H1 (cell line): ENCODE measurements at regions not wholly inside any gene's neighbourhood (a gene's known extent, or its start where the extent isn't known, plus 50 kb on each side); places are given as distances from the start of the nearest gene placed in this dataset.

Source experiments
- CTCF ChIA-PET: fragments of 300-600 bp; sonication (Branson Sonifier 250); formaldehyde crosslinking; loops from one replicate; lab custom pipeline; 2021; ENCODE audit not compliant: partially characterized antibody; lab: Charles Lee
- POLR2A ChIA-PET: fragments of 300-600 bp; sonication (Branson Sonifier 250); formaldehyde crosslinking; loops from one replicate; lab custom pipeline; 2021; ENCODE audit warnings: inconsistent platforms; ENCODE audit not compliant: partially characterized antibody; lab: Charles Lee
- DNase-seq, 2 experiments: peaks; one replicate each; pipeline versions ENCODE4 v3.0.0 to v3.0.0-alpha.2; 2010 to 2022; ENCODE audit warnings: low spot score in 2 of 2, low read depth in 1 of 2, mixed read lengths in 1 of 2
- FAIRE-seq: peaks from 2 replicates; lab custom pipeline; 2011; peaks lifted over from hg19 to GRCh38; lab: Jason Lieb, UNC
- H2AFZ ChIP-seq: 2 replicates; pipeline ENCODE4 v1.8.1; 2012; ENCODE audit warnings: low read length, inconsistent platforms
- H2AK5ac ChIP-seq: 2 replicates; pipeline ENCODE4 v1.6.1; 2013; ENCODE audit warnings: low read depth, low read length
- H2BK120ac ChIP-seq: replicated peaks from 2 replicates; pipeline ENCODE3; 2013; ENCODE audit warnings: low read depth, low read length, inconsistent platforms
- H2BK12ac ChIP-seq: 2 replicates; pipeline ENCODE4 v1.6.1; 2013; ENCODE audit warnings: low read depth, low read length
- H2BK15ac ChIP-seq: 2 replicates; pipeline ENCODE4 v1.6.1; 2013; ENCODE audit warnings: low read length
- H2BK20ac ChIP-seq: 2 replicates; pipeline ENCODE4 v1.6.1; 2013; ENCODE audit warnings: low read length
- H2BK5ac ChIP-seq: 2 replicates; pipeline ENCODE4 v1.6.1; 2013; ENCODE audit warnings: low read depth, low read length
- H3K14ac ChIP-seq: 2 replicates; pipeline ENCODE4 v1.6.1; 2013; ENCODE audit warnings: inconsistent platforms; ENCODE audit not compliant: insufficient read length
- H3K18ac ChIP-seq: 2 replicates; pipeline ENCODE4 v1.6.1; 2013; ENCODE audit warnings: low read length; ENCODE audit errors: extremely low read depth
- H3K23ac ChIP-seq: 2 replicates; pipeline ENCODE4 v1.6.1; 2013; ENCODE audit warnings: inconsistent platforms; ENCODE audit not compliant: insufficient read length
- H3K23me2 ChIP-seq: 2 replicates; pipeline ENCODE4 v1.6.1; 2013; ENCODE audit warnings: low read depth, low read length
- H3K27ac ChIP-seq: 2 replicates; pipeline ENCODE4 v1.6.1; 2011; ENCODE audit warnings: low read depth, low read length, inconsistent platforms
- H3K27me3 ChIP-seq, 4 experiments: replicated peaks in 1 of 4; 1 replicate in 1 of 4; 2 replicates in 3 of 4; pipeline versions ENCODE4 v1.6.1 to v1.8.1; 2011 to 2013; ENCODE audit warnings: low read length in 3 of 4, mild to moderate bottlenecking in 3 of 4, inconsistent platforms in 2 of 4, mixed read lengths in 2 of 4, moderate library complexity in 1 of 4; ENCODE audit not compliant: control insufficient read depth in 3 of 4, insufficient read depth in 3 of 4; ENCODE audit errors: extremely low read depth in 1 of 4
- H3K36me3 ChIP-seq, 4 experiments: 2 replicates each; pipeline versions ENCODE4 v1.6.1 to v1.8.1; 2011 to 2013; ENCODE audit warnings: mild to moderate bottlenecking in 4 of 4, low read length in 3 of 4, moderate library complexity in 2 of 4, control low read depth in 1 of 4, inconsistent platforms in 1 of 4; ENCODE audit not compliant: insufficient read depth in 4 of 4, control insufficient read depth in 2 of 4
- H3K4ac ChIP-seq: replicated peaks from 2 replicates; pipeline ENCODE3; 2013; ENCODE audit warnings: low read length, low read depth, mixed read lengths, inconsistent platforms; ENCODE audit not compliant: insufficient read length
- H3K4me1 ChIP-seq, 4 experiments: replicated peaks in 1 of 4; 1 replicate in 1 of 4; 2 replicates in 3 of 4; pipeline versions ENCODE4 v1.6.1 to v1.8.1; 2011 to 2013; ENCODE audit warnings: low read length in 3 of 4, inconsistent platforms in 2 of 4, mixed read lengths in 1 of 4; ENCODE audit not compliant: insufficient read depth in 4 of 4, control insufficient read depth in 3 of 4
- H3K4me2 ChIP-seq, 2 experiments: 2 replicates each; pipeline versions ENCODE4 v1.6.1 to v1.8.1; 2011 to 2013; ENCODE audit warnings: low read depth in 2 of 2, low read length in 2 of 2, control low read depth in 1 of 2, inconsistent platforms in 1 of 2, mild to moderate bottlenecking in 1 of 2; ENCODE audit not compliant: insufficient read depth in 1 of 2
- H3K4me3 ChIP-seq, 4 experiments: fragments of 200-600, 300-600 bp in 1 of 4; sonication (generic), shearing (Covaris generic), sonication (Bioruptor Twin) in 1 of 4; 2 replicates each; pipeline versions ENCODE4 v1.5.1 to v1.8.1; 2011 to 2016; ENCODE audit warnings: low read length in 4 of 4, low read depth in 3 of 4, control low read depth in 2 of 4, inconsistent platforms in 2 of 4, mild to moderate bottlenecking in 2 of 4, mixed read lengths in 1 of 4, moderate library complexity in 1 of 4; ENCODE audit not compliant: insufficient read depth in 2 of 4; ENCODE audit errors: extremely low read depth in 1 of 4
- H3K56ac ChIP-seq: replicated peaks from 2 replicates; pipeline ENCODE3; 2013; ENCODE audit warnings: low read depth, mild to moderate bottlenecking, mixed read lengths, low read length, inconsistent platforms; ENCODE audit not compliant: insufficient read length
- H3K79me1 ChIP-seq: 2 replicates; pipeline ENCODE4 v1.6.1; 2013; ENCODE audit warnings: low read depth, low read length, control low read depth
- H3K79me2 ChIP-seq, 2 experiments: 2 replicates each; pipeline versions ENCODE4 v1.6.1 to v1.8.1; 2012 to 2013; ENCODE audit warnings: low read length in 2 of 2, mild to moderate bottlenecking in 2 of 2, inconsistent platforms in 1 of 2; ENCODE audit not compliant: insufficient read depth in 2 of 2, control insufficient read depth in 1 of 2
- H3K9ac ChIP-seq, 4 experiments: replicated peaks in 1 of 4; 1 replicate in 1 of 4; 2 replicates in 3 of 4; pipeline versions ENCODE4 v1.6.1 to v1.8.1; 2011 to 2013; ENCODE audit warnings: low read depth in 3 of 4, low read length in 3 of 4, control low read depth in 2 of 4, mild to moderate bottlenecking in 2 of 4, moderate library complexity in 2 of 4, inconsistent platforms in 1 of 4; ENCODE audit errors: extremely low read depth in 1 of 4
- H3K9me3 ChIP-seq, 2 experiments: 2 replicates each; pipeline versions ENCODE4 v1.6.1 to v1.8.1; 2012 to 2013; ENCODE audit warnings: mild to moderate bottlenecking in 2 of 2, moderate library complexity in 2 of 2, control low read depth in 1 of 2, inconsistent platforms in 1 of 2, low read depth in 1 of 2, low read length in 1 of 2, mixed read lengths in 1 of 2; ENCODE audit not compliant: insufficient read depth in 2 of 2
- H4K20me1 ChIP-seq, 2 experiments: replicated peaks in 1 of 2; 2 replicates each; pipeline versions ENCODE3 to v1.8.1; 2011 to 2013; ENCODE audit warnings: inconsistent platforms in 2 of 2, low read length in 2 of 2, mild to moderate bottlenecking in 1 of 2; ENCODE audit not compliant: insufficient read depth in 2 of 2, control insufficient read depth in 1 of 2
- H4K5ac ChIP-seq: 2 replicates; pipeline ENCODE4 v1.6.1; 2013; ENCODE audit warnings: low read length, low read depth, mixed read lengths, inconsistent platforms; ENCODE audit not compliant: insufficient read length
- H4K8ac ChIP-seq: 2 replicates; pipeline ENCODE4 v1.8.0; 2013; ENCODE audit warnings: mild to moderate bottlenecking, moderate library complexity, low read length, inconsistent platforms; ENCODE audit not compliant: insufficient read depth; ENCODE audit errors: extremely low read depth
- H4K91ac ChIP-seq: replicated peaks from 2 replicates; pipeline ENCODE3; 2013; ENCODE audit warnings: low read length, mixed read lengths, inconsistent platforms; ENCODE audit not compliant: insufficient read length
- FOSL1 ChIP-seq: IDR thresholded peaks from 2 replicates; pipeline ENCODE4 v1.6.1; 2011; ENCODE audit warnings: mild to moderate bottlenecking, low read depth, low read length, moderate library complexity; ENCODE audit not compliant: insufficient read depth
- PHF8 ChIP-seq: fragments of 200-600 bp; sonication (generic); conservative IDR thresholded peaks from 2 replicates; pipeline ENCODE4 v1.7.1; 2012; ENCODE audit warnings: low read depth, mild to moderate bottlenecking, inconsistent platforms, low read length, moderate library complexity
- RAD21 ChIP-seq, 2 experiments: IDR thresholded peaks in 1 of 2; conservative IDR thresholded peaks in 1 of 2; 2 replicates each; pipeline ENCODE4 v1.6.1; 2011; ENCODE audit warnings: low read depth in 2 of 2, low read length in 2 of 2, improper control_type of control experiment in 1 of 2, inconsistent platforms in 1 of 2, mild to moderate bottlenecking in 1 of 2, moderate library complexity in 1 of 2
- SP4 ChIP-seq: IDR thresholded peaks from 2 replicates; pipeline ENCODE4 v1.6.1; 2012; ENCODE audit warnings: low read length, inconsistent platforms
- WGBS, 2 experiments: shearing (Covaris generic) in 1 of 2; methylation state at CpG; one replicate each; pipeline versions ENCODE4 v1.1.6 to v1.1.7; 2013 to 2015; ENCODE audit warnings: low lambda C conversion rate in 2 of 2, mixed read lengths in 2 of 2, inconsistent platforms in 1 of 2, low coverage in 1 of 2, missing lambda C conversion rate in 1 of 2; ENCODE audit not compliant: insufficient replicate concordance in 2 of 2, insufficient coverage in 1 of 2, insufficient read length in 1 of 2; ENCODE audit errors: extremely low coverage in 1 of 2, missing lambda C conversion rate in 1 of 2; 5-methylcytosine and 5-hydroxymethylcytosine counted together

- Histone ChIP-seq H3K23ac (no peak overlapping the region), H2BK12ac (no peak overlapping the region), H2BK15ac (no peak overlapping the region), H3K4me3 (no peak overlapping the region), H2BK5ac (no peak overlapping the region), H3K27ac (no peak overlapping the region), H2BK120ac (no peak overlapping the region), H3K18ac (no peak overlapping the region), H3K4me1 (no peaks in the 10 kb centered on the region), H2BK20ac (no peak overlapping the region), H3K27me3 (no peaks in the 10 kb centered on the region), H3K4ac (no peak overlapping the region), H3K14ac (no peak overlapping the region), H3K79me1 (no peaks in the 10 kb centered on the region), H4K20me1 (no peaks in the 10 kb centered on the region), H2AFZ (no peak overlapping the region), H2AK5ac (no peak overlapping the region), H3K9me3 (no peaks in the 10 kb centered on the region), H4K5ac (no peak overlapping the region), H4K8ac (no peak overlapping the region), H3K36me3 (no peaks in the 10 kb centered on the region), H3K23me2 (no peaks in the 10 kb centered on the region), H3K4me2 (no peak overlapping the region), H3K79me2 (no peaks in the 10 kb centered on the region), H3K9ac (no peak overlapping the region), H3K56ac (no peak overlapping the region), H4K91ac (no peak overlapping the region)
- POLR2A ChIA-PET = no interaction called here
- DNase-seq (no peak), FAIRE-seq (no peak)
- CTCF ChIA-PET = no interaction called here
- WGBS, 2 experiments = 100% methylated on average over 1 of the region's 1 CpG; no CpG with 5 or more reads in 1 of the 2 experiments
- TF ChIP-seq SP4 = no peak
- TF ChIP-seq RAD21 (IDR thresholded peaks at IDR 0.05 in 1 of 2, conservative IDR thresholded peaks at IDR 0.05 in 1 of 2; ENCODE audit: low read depth in 2 of 2, low read length in 2 of 2) = no peak
- TF ChIP-seq FOSL1 = no peak
- TF ChIP-seq PHF8 = no peak
Measured at GRCh38 chr1:106226550-106226949, 829.9 kb upstream of the PRMT6 start.
